ENCODE measurements at regions not wholly inside any gene's neighbourhood (a gene's known extent, or its start where the extent isn't known, plus 50 kb on each side); places are given as distances from the start of the nearest gene placed in this dataset.

DNA sequence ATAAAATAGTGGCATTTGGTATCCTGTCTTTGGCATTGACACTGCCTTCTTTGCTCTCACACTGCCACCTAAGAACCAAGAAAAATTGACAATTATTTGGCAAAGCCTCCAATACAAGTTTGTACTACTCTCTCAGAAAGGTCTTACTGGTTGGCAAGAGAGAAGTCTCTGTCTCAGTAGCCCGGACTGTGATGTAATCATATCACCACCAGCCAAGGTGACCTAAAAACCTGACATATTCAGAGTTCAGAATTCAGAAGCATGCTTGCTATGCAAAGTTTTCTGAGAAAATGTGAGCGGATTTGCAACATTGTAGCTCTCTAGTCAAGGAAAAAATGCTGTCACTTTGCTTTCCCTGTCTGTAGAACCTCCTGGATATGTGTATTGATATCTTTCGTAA lies 196.0 kb downstream of the CDH7 start:
- Histone ChIP-seq H3K4me1 (ENCODE audit: control insufficient read depth in 3 of 3, insufficient read depth in 3 of 3, low read length in 3 of 3) (no peaks in the 10 kb centered on the region), H3K9ac (ENCODE audit: low read depth in 1 of 3, low read length in 3 of 3) (no peak overlapping the region), H3K4me3 (ENCODE audit: low read length in 3 of 3) (no peak overlapping the region), H3K27ac (ENCODE audit: low read depth, low read length) (no peak overlapping the region), H3K36me3 (ENCODE audit: control insufficient read depth in 3 of 3, insufficient read depth in 3 of 3, low read length in 3 of 3) (no peaks in the 10 kb centered on the region), H3K9me3 (ENCODE audit: control insufficient read depth in 3 of 3, low read length in 3 of 3) (no peaks in the 10 kb centered on the region), H3K27me3 (ENCODE audit: control insufficient read depth in 3 of 3, insufficient read depth in 3 of 3, low read length in 3 of 3) (no peaks in the 10 kb centered on the region)

- Histone ChIP-seq H3K36me3 (ENCODE audit: control insufficient read depth in 3 of 3, insufficient read depth in 3 of 3, low read length in 3 of 3) (no peaks in the 10 kb centered on the region), H3K4me1 (ENCODE audit: control insufficient read depth in 3 of 3, insufficient read depth in 3 of 3, low read length in 3 of 3) (no peaks in the 10 kb centered on the region), H3K27ac (ENCODE audit: low read depth, low read length) (no peak overlapping the region), H3K4me3 (ENCODE audit: low read length in 3 of 3) (no peak overlapping the region), H3K27me3 (ENCODE audit: control insufficient read depth in 3 of 3, insufficient read depth in 3 of 3, low read length in 3 of 3) (no peaks in the 10 kb centered on the region), H3K9ac (ENCODE audit: low read depth in 1 of 3, low read length in 3 of 3) (no peak overlapping the region), H3K9me3 (ENCODE audit: control insufficient read depth in 3 of 3, low read length in 3 of 3) (no peaks in the 10 kb centered on the region)
Measured at GRCh38 chr18:65943268-65943667, 192.5 kb downstream of the CDH7 start.

GRCh38 chr18:65942854-65943253 lies 192.0 kb downstream of the CDH7 start:
- H3K27ac ChIP-seq (ENCODE audit: low read depth, low read length) = no peak overlapping the region
- no peak overlapping the region for H3K9ac ChIP-seq (ENCODE audit: low read depth in 1 of 3, low read length in 3 of 3)
- H3K4me1 ChIP-seq (ENCODE audit: control insufficient read depth in 3 of 3, insufficient read depth in 3 of 3, low read length in 3 of 3) = no peaks in the 10 kb centered on the region
- H3K36me3 ChIP-seq (ENCODE audit: control insufficient read depth in 3 of 3, insufficient read depth in 3 of 3, low read length in 3 of 3) = no peaks in the 10 kb centered on the region
- no peaks in the 10 kb centered on the region for H3K27me3 ChIP-seq (ENCODE audit: control insufficient read depth in 3 of 3, insufficient read depth in 3 of 3, low read length in 3 of 3)
- H3K4me3 ChIP-seq (ENCODE audit: low read length in 3 of 3) = no peak overlapping the region
- H3K9me3 ChIP-seq (ENCODE audit: control insufficient read depth in 3 of 3, low read length in 3 of 3) = no peaks in the 10 kb centered on the region

GRCh38 chr18:65942104-65942503 lies 191.3 kb downstream of the CDH7 start:
- Histone ChIP-seq H3K4me1 (ENCODE audit: control insufficient read depth in 3 of 3, insufficient read depth in 3 of 3, low read length in 3 of 3) (no peaks in the 10 kb centered on the region), H3K9ac (ENCODE audit: low read depth in 1 of 3, low read length in 3 of 3) (no peak overlapping the region), H3K9me3 (ENCODE audit: control insufficient read depth in 3 of 3, low read length in 3 of 3) (no peaks in the 10 kb centered on the region), H3K27ac (ENCODE audit: low read depth, low read length) (no peak overlapping the region), H3K36me3 (ENCODE audit: control insufficient read depth in 3 of 3, insufficient read depth in 3 of 3, low read length in 3 of 3) (no peaks in the 10 kb centered on the region), H3K4me3 (ENCODE audit: low read length in 3 of 3) (no peak overlapping the region), H3K27me3 (ENCODE audit: control insufficient read depth in 3 of 3, insufficient read depth in 3 of 3, low read length in 3 of 3) (no peaks in the 10 kb centered on the region)

DNA sequence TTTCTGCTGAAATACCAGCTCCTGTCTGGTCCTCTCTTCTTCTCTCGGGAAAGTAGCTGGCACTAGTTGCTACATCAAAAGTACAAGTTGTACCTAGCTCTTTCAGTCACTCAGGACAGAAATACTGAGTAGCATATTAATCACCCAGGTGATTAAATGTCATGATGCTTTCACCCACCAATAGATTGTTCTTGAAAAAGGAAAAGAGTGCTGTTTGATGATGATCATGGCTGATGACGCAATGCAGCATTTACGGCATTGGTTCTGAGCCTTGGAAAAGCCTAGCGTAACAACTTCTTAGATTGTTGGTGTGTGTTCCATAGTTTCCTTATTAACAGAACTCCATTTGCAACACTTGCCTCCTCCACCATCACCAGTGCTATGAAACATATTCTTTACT lies 190.7 kb downstream of the CDH7 start:
- Histone ChIP-seq H3K4me3 (ENCODE audit: low read length in 3 of 3) (no peak overlapping the region), H3K36me3 (ENCODE audit: control insufficient read depth in 3 of 3, insufficient read depth in 3 of 3, low read length in 3 of 3) (no peaks in the 10 kb centered on the region), H3K27me3 (ENCODE audit: control insufficient read depth in 3 of 3, insufficient read depth in 3 of 3, low read length in 3 of 3) (no peaks in the 10 kb centered on the region), H3K4me1 (ENCODE audit: control insufficient read depth in 3 of 3, insufficient read depth in 3 of 3, low read length in 3 of 3) (no peaks in the 10 kb centered on the region), H3K27ac (ENCODE audit: low read depth, low read length) (no peak overlapping the region), H3K9ac (ENCODE audit: low read depth in 1 of 3, low read length in 3 of 3) (no peak overlapping the region), H3K9me3 (ENCODE audit: control insufficient read depth in 3 of 3, low read length in 3 of 3) (no peaks in the 10 kb centered on the region)
